Karpas-422 (cell line): ENCODE measurements at regions not wholly inside any gene's neighbourhood (a gene's known extent, or its start where the extent isn't known, plus 50 kb on each side); places are given as distances from the start of the nearest gene placed in this dataset.
A peak's percentile ranks its signal among the peaks of the same experiment; 100 is the strongest.
"Not testable (repeated sequence)": the region's sequence is repeated elsewhere in the genome, so short reads cannot be mapped to it uniquely, and the experiment has no call there.

Experiments
- DNase-seq: peaks from one replicate; pipeline ENCODE4 v3.0.0-alpha.2; 2015
- H2AFZ ChIP-seq: fragments of 200-600 bp; sonication (generic); 2 replicates; pipeline ENCODE4 v1.6.1; 2014; ENCODE audit warnings: antibody characterized with exemption, low read length, mixed read lengths
- H3K27ac ChIP-seq: fragments of 200-600 bp; sonication (generic); 2 replicates; pipeline ENCODE4 v1.5.1; 2014; ENCODE audit warnings: mild to moderate bottlenecking, low read length, moderate library complexity
- H3K27me3 ChIP-seq: fragments of 200-600 bp; sonication (generic); 2 replicates; pipeline ENCODE4 v1.6.1; 2014; ENCODE audit warnings: low read length, mixed read lengths
- H3K36me3 ChIP-seq: fragments of 200-600 bp; sonication (generic); 2 replicates; pipeline ENCODE4 v1.6.1; 2014; ENCODE audit warnings: low read length, mixed read lengths; ENCODE audit not compliant: insufficient read depth
- H3K4me1 ChIP-seq: fragments of 200-600 bp; sonication (generic); 2 replicates; pipeline ENCODE4 v1.6.1; 2014; ENCODE audit warnings: mild to moderate bottlenecking, low read length, mixed read lengths
- H3K4me2 ChIP-seq: fragments of 200-600 bp; sonication (generic); 2 replicates; pipeline ENCODE4 v1.6.1; 2014; ENCODE audit warnings: low read length, low read depth, mild to moderate bottlenecking; ENCODE audit not compliant: poor library complexity, severe bottlenecking
- H3K4me3 ChIP-seq: fragments of 200-600 bp; sonication (generic); 2 replicates; pipeline ENCODE4 v1.5.1; 2014; ENCODE audit warnings: mild to moderate bottlenecking, antibody characterized with exemption, low read length, mixed read lengths
- H3K79me2 ChIP-seq: fragments of 200-600 bp; sonication (generic); 2 replicates; pipeline ENCODE4 v1.6.1; 2014; ENCODE audit warnings: mild to moderate bottlenecking, low read length, mixed read lengths
- H3K9ac ChIP-seq: fragments of 200-600 bp; sonication (generic); 2 replicates; pipeline ENCODE4 v1.6.0; 2014; ENCODE audit warnings: low read length
- H3K9me2 ChIP-seq: fragments of 200-600 bp; sonication (generic), shearing (Covaris generic); replicated peaks from 2 replicates; pipeline ENCODE4 v1.6.0; 2014; ENCODE audit warnings: mild to moderate bottlenecking, low read length, moderate library complexity; ENCODE audit not compliant: insufficient read depth
- H3K9me3 ChIP-seq: fragments of 300-700, 200-600 bp; sonication (generic); 2 replicates; pipeline ENCODE4 v1.6.1; 2014; ENCODE audit warnings: low read length, mixed read lengths
- H4K20me1 ChIP-seq: fragments of 200-600 bp; sonication (generic); 2 replicates; pipeline ENCODE4 v1.6.1; 2014; ENCODE audit warnings: mild to moderate bottlenecking, antibody characterized with exemption, low read length, low read depth; ENCODE audit not compliant: insufficient read depth

DNA sequence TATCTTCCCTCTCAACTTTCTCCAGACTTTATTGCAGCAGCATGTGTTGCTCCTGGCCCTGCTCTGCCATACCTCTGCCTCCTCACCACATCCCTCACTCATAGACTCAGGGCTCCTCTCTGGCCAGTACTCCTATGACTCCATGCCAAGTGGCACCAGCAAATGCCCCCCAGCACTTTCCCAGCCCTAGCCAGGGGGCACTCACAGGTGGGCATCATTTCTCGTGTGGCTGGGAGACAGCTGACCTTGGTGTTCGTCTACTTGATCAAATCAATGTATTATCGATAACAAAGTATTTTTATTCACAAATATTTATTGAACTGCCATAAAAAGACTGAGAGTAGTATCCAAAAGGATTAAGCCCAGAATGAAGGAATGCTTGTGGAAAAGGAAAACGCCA is 418.2 kb downstream of the FAM72C start:
- H3K4me1 ChIP-seq: no peaks in the 10 kb centered on the region
- no peaks in the 10 kb centered on the region for H3K79me2 ChIP-seq
- H3K27ac ChIP-seq: no peak overlapping the region
- H3K9ac ChIP-seq: no peak overlapping the region
- H3K36me3 ChIP-seq: no peaks in the 10 kb centered on the region
- no peaks in the 10 kb centered on the region for H4K20me1 ChIP-seq
- no peak overlapping the region for H2AFZ ChIP-seq
- DNase-seq: no peak
- no peaks in the 10 kb centered on the region for H3K27me3 ChIP-seq
- no peaks in the 10 kb centered on the region for H3K9me2 ChIP-seq
- no peaks in the 10 kb centered on the region for H3K9me3 ChIP-seq
- no peak overlapping the region for H3K4me3 ChIP-seq
- no peak overlapping the region for H3K4me2 ChIP-seq

DNA sequence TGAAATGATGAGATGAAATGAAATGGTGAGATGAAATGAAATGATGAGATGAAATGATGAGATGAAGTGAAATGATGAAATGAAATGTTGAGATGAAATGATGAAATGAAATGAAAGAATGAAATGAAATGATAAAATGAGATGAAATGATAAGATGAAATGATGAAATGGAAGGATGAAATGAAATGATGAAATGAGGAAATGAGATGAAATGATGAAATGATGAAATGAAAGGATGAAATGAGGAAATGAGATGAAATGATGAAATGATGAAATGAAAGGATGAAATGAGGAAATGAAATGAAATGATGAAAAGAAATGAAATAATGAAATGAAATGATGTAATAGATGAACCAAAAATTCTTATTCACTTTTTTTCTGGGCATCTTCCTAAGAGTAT is 467.1 kb downstream of the FAM72C start:
- H3K4me2 ChIP-seq, DNase-seq, H2AFZ ChIP-seq, H3K9ac ChIP-seq, H3K9me3 ChIP-seq, H3K4me3 ChIP-seq, H3K27me3 ChIP-seq, H4K20me1 ChIP-seq, H3K27ac ChIP-seq, H3K4me1 ChIP-seq, H3K9me2 ChIP-seq, H3K79me2 ChIP-seq, H3K36me3 ChIP-seq: not testable (repeated sequence)

DNA sequence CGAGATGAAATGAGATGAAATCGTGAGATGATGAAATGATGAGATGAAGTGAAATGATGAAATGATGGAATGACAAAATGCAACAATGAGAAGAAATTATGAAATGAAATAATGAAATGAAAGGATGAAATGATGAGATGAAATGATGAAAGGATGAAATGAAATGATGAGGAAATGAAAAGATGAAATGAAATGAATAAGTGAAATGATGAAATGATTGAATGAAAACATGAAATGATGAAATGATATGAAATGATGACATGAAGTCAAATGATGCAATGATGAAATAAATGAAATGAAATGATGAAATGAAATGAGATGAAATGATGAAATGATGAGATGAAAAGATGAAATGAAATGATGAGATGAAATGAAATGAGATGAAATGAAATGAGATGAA is 467.7 kb downstream of the FAM72C start:
- H3K36me3 ChIP-seq, H4K20me1 ChIP-seq, H3K79me2 ChIP-seq, H3K9me2 ChIP-seq, H3K4me3 ChIP-seq, H3K9me3 ChIP-seq, H3K9ac ChIP-seq, H2AFZ ChIP-seq, DNase-seq, H3K4me2 ChIP-seq, H3K27me3 ChIP-seq, H3K27ac ChIP-seq, H3K4me1 ChIP-seq: not testable (repeated sequence)

DNA sequence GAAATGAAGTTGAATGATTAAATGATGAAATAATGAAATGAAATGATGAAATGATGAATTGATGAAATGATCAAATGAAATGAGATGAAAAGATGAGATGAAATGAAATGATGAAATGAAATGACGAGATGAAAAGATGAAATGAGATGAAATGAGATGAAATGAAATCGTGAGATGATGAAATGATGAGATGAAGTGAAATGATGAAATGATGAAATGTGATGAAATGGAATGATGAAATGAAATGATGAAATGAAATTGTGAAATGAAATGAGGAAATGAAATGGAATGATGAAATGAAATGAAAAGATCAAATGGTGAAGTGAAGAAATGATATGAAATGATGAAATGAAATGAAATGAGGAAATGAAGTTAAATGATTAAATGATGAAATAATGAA is 468.7 kb downstream of the FAM72C start:
- H2AFZ ChIP-seq, H3K79me2 ChIP-seq, H3K4me3 ChIP-seq, H3K4me2 ChIP-seq, H3K4me1 ChIP-seq, H3K27ac ChIP-seq, H3K36me3 ChIP-seq, H3K9me2 ChIP-seq, H3K27me3 ChIP-seq, DNase-seq, H4K20me1 ChIP-seq, H3K9me3 ChIP-seq, H3K9ac ChIP-seq: not testable (repeated sequence)

DNA sequence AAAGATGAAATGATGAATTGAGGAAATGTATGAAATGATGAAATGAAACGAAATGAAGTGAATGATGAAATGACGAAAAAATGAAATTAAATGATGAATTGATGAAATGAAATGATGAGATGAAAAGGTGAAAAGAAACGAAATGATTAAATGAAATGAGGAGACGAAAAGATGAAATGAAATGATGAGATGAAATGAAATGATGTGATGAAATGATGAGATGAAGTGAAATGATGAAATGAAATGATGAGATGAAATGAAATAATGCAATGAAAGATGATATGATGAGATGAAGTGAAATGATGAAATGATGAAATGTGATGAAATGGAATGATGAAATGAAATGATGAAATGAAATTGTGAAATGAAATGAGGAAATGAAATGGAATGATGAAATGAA is 469.7 kb downstream of the FAM72C start:
- H3K9ac ChIP-seq, H3K4me1 ChIP-seq, H3K9me2 ChIP-seq, DNase-seq, H3K27me3 ChIP-seq, H3K4me2 ChIP-seq, H3K27ac ChIP-seq, H2AFZ ChIP-seq, H3K9me3 ChIP-seq, H3K36me3 ChIP-seq, H3K4me3 ChIP-seq, H3K79me2 ChIP-seq, H4K20me1 ChIP-seq: not testable (repeated sequence)

DNA sequence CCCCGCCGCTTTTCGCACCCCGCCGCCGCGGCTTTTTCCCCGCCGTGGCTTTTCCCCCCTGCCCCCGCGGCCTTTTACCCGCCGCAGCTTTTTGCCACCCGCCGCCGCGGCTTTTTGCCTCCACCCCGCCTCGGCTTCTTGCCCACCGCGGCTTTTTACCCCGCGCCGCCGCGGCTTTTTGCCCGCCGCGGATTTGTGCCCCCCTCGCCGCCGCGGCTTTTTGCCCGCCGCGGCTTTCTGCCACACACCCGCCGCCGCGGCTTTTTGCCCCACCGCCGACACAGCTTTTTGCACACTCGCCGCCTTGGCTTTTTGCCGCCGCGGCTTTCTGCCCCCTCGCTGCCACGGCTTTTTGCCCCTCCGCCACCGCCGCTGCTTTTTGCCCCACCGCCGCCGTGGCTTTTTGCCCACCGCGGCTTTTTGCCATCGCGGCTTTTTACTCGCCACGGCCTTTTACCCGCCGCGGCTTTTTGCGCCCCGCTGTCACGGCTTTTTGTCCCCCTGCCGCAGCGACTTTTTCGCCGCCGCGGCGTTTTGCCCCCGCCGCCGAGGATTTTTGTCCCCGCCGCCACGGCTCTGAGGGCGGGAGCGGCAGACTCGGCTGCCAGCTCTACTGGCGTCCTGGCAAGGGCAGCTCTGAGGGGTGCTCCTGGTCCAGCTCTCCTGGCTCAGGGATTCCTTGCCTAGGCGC is 473.6 kb downstream of the FAM72C start:
- H3K9me2 ChIP-seq, H3K27ac ChIP-seq, H3K4me1 ChIP-seq, H3K27me3 ChIP-seq, H3K79me2 ChIP-seq, H3K9me3 ChIP-seq, H2AFZ ChIP-seq, H4K20me1 ChIP-seq, H3K36me3 ChIP-seq, H3K9ac ChIP-seq, H3K4me3 ChIP-seq, H3K4me2 ChIP-seq: not testable (repeated sequence)
- peak; percentile 14 for DNase-seq

DNA sequence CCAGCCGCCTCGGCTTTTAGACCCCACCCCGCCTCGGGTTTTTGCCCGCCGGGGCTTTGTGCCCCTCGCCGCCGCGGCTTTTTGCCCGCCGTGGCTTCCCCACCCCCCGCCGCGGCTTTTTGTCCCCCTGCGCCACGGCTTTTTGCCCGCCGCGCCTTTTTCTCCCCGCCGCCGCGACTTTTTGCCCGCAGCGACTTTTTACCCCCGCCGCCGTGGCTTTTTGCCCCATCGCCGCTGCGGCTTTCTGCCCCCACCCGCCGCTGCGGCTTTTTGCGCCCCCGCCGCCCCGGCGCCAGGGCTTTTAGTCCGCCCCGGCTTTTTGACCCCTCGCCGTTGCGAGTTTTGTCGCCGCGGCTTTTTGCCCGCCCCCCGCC is 474.4 kb downstream of the FAM72C start:
- Histone ChIP-seq H3K4me2 (no peak overlapping the region), H3K9ac (no peak overlapping the region), H2AFZ (no peak overlapping the region), H3K9me3 (no peaks in the 10 kb centered on the region), H3K9me2 (no peaks in the 10 kb centered on the region), H3K4me1 (no peaks in the 10 kb centered on the region), H3K36me3 (no peaks in the 10 kb centered on the region), H3K4me3 (no peak overlapping the region), H3K27me3 (no peaks in the 10 kb centered on the region), H4K20me1 (no peaks in the 10 kb centered on the region), H3K27ac (no peak overlapping the region), H3K79me2 (no peaks in the 10 kb centered on the region)
- peak; percentile 2 for DNase-seq

DNA sequence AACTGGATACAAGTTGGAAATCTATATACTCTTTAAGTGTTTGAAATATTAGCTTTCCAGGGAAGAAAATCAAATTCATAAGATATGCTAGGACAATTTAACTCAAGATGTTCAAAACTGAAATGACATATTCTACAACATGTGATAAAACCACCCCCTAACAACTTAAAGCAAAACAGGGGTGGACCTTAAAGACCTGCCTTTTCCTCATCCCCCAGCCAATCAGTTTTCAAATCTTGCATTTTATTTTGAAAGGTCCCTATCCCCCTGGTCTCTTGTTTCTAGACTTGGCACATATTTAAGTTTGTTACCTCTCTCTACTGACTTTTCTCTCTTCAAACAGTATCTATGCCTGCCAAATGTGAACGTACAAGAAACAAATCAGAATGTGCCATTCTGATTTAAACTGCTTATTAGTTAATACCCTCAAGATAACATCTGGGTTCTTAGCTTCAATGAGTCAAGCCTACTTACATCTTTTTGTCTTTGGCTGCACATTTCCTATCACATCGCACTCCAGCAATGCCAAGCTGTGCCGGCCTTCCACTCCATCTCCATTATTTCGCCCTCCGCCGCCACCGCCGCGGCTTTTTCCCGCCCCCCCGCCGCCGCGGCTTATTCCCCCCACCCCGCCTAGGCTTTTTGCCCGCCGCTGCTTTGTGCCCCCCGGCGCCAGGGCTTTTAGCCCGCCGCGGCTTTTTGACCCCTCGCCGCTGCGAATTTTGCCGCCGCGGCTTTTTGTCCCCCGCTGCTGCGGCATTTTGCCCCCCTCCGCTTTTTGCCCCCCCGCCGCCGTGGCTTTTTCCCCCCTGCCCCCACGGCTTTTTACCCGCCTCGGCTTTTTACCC is 475.0 kb downstream of the FAM72C start:
- H2AFZ ChIP-seq, H3K4me1 ChIP-seq, DNase-seq, H3K9me3 ChIP-seq, H3K4me2 ChIP-seq, H3K36me3 ChIP-seq, H3K9me2 ChIP-seq, H3K4me3 ChIP-seq, H3K9ac ChIP-seq, H3K79me2 ChIP-seq, H4K20me1 ChIP-seq, H3K27me3 ChIP-seq, H3K27ac ChIP-seq: not testable (repeated sequence)
